Keratinocyte (primary cell): ENCODE measurements at regions not wholly inside any gene's neighbourhood (a gene's known extent, or its start where the extent isn't known, plus 50 kb on each side); places are given as distances from the start of the nearest gene placed in this dataset.

Source experiments
- DNase-seq: peaks from one replicate; pipeline ENCODE4 v3.0.0-alpha.2; 2011; ENCODE audit warnings: low read depth, missing footprints, low spot score
- FAIRE-seq: peaks from 2 replicates; lab custom pipeline; 2011; peaks lifted over from hg19 to GRCh38; lab: Jason Lieb, UNC
- H2AFZ ChIP-seq: 2 replicates; pipeline ENCODE4 v1.6.0; 2012; ENCODE audit warnings: low read length, control low read depth, inconsistent platforms; ENCODE audit not compliant: control insufficient read depth
- H3K27ac ChIP-seq: 2 replicates; pipeline ENCODE4 v1.5.1; 2011; ENCODE audit warnings: low read length; ENCODE audit not compliant: control insufficient read depth, insufficient read depth
- H3K27me3 ChIP-seq: 3 replicates; pipeline ENCODE4 v1.6.0; 2011; ENCODE audit warnings: low read length; ENCODE audit not compliant: control insufficient read depth, insufficient read depth; ENCODE audit errors: extremely low read depth
- H3K36me3 ChIP-seq, 2 experiments: 2 replicates in 1 of 2; 3 replicates in 1 of 2; pipeline ENCODE4 v1.5.1; 2011; ENCODE audit warnings: low read length in 2 of 2, mild to moderate bottlenecking in 1 of 2; ENCODE audit not compliant: control insufficient read depth in 2 of 2, insufficient read depth in 2 of 2; ENCODE audit errors: extremely low read depth in 1 of 2
- H3K4me1 ChIP-seq: 3 replicates; pipeline ENCODE4 v1.5.1; 2011; ENCODE audit warnings: low read length; ENCODE audit not compliant: control insufficient read depth, insufficient read depth; ENCODE audit errors: extremely low read depth
- H3K4me2 ChIP-seq: 3 replicates; pipeline ENCODE4 v1.6.0; 2011; ENCODE audit warnings: low read depth, low read length; ENCODE audit not compliant: control insufficient read depth, insufficient read depth; ENCODE audit errors: extremely low read depth
- H3K4me3 ChIP-seq, 3 experiments: fragments of 200-600 bp in 1 of 3; sonication (generic) in 1 of 3; 2 replicates in 2 of 3; 3 replicates in 1 of 3; pipeline ENCODE4 v1.5.1; 2011 to 2016; ENCODE audit warnings: low read length in 3 of 3, mild to moderate bottlenecking in 3 of 3, control low read depth in 2 of 3, inconsistent platforms in 1 of 3, low read depth in 1 of 3, mixed read lengths in 1 of 3, mixed run types in 1 of 3, moderate library complexity in 1 of 3; ENCODE audit not compliant: control insufficient read depth in 2 of 3, insufficient read depth in 2 of 3; ENCODE audit errors: extremely low read depth in 1 of 3
- H3K79me2 ChIP-seq: 2 replicates; pipeline ENCODE4 v1.6.0; 2012; ENCODE audit warnings: low read length; ENCODE audit not compliant: control insufficient read depth, insufficient read depth
- H3K9ac ChIP-seq: 3 replicates; pipeline ENCODE4 v1.6.0; 2011; ENCODE audit warnings: low read length; ENCODE audit not compliant: control insufficient read depth, insufficient read depth; ENCODE audit errors: extremely low read depth
- H3K9me1 ChIP-seq: 3 replicates; pipeline ENCODE4 v1.6.0; 2011; ENCODE audit warnings: low read length; ENCODE audit not compliant: control insufficient read depth, insufficient read depth; ENCODE audit errors: extremely low read depth
- H3K9me3 ChIP-seq: 2 replicates; pipeline ENCODE4 v1.5.1; 2012; ENCODE audit warnings: low read depth, low read length; ENCODE audit not compliant: control insufficient read depth
- H4K20me1 ChIP-seq: 3 replicates; pipeline ENCODE4 v1.6.0; 2011; ENCODE audit warnings: low read length; ENCODE audit not compliant: control insufficient read depth, insufficient read depth; ENCODE audit errors: extremely low read depth
- CTCF ChIP-seq, 3 experiments: IDR thresholded peaks in 1 of 3; conservative IDR thresholded peaks in 1 of 3; optimal IDR thresholded peaks in 1 of 3; 2 replicates in 2 of 3; 3 replicates in 1 of 3; pipeline versions ENCODE3 to v1.5.1; 2011; ENCODE audit warnings: low read length in 3 of 3, mild to moderate bottlenecking in 3 of 3, moderate library complexity in 2 of 3, control low read depth in 1 of 3, inconsistent platforms in 1 of 3; ENCODE audit not compliant: insufficient read depth in 2 of 3; ENCODE audit errors: extremely low read depth in 1 of 3
- EZH2 ChIP-seq: IDR thresholded peaks from one replicate; pipeline ENCODE4 v1.6.1; 2012; ENCODE audit warnings: inconsistent platforms, mild to moderate bottlenecking, low read length, moderate library complexity
- dilution Hi-C: fragments of 300-500 bp; cut with MboI; formaldehyde crosslinking; loops from one replicate; pipeline ENCODE4 v1.7.0; 2020; ENCODE audit warnings: low sequenced_read_pairs; ENCODE audit not compliant: extremely low pct_ligation_motif_present

GRCh38 chr4:23060776-23061175 lies 368.0 kb downstream of the GBA3 start:
- Histone ChIP-seq H3K9me1 (no peaks in the 10 kb centered on the region), H3K79me2 (no peaks in the 10 kb centered on the region), H2AFZ (no peak overlapping the region), H3K4me3 (no peak overlapping the region), H3K27ac (no peak overlapping the region), H3K9ac (no peak overlapping the region), H3K27me3 (no peaks in the 10 kb centered on the region), H3K36me3 (no peaks in the 10 kb centered on the region), H3K4me2 (no peak overlapping the region), H3K4me1 (no peaks in the 10 kb centered on the region), H3K9me3 (no peaks in the 10 kb centered on the region), H4K20me1 (no peaks in the 10 kb centered on the region)
- TF ChIP-seq CTCF (optimal IDR thresholded peaks at IDR 0.05 in 1 of 3, IDR thresholded peaks at IDR 0.05 in 1 of 3, conservative IDR thresholded peaks at IDR 0.05 in 1 of 3; ENCODE audit: extremely low read depth in 1 of 3, insufficient read depth in 2 of 3, low read length in 3 of 3), result no peak
- TF ChIP-seq EZH2, result no peak
- dilution Hi-C loops, result no loop called here
- DNase-seq (no peak), FAIRE-seq (no peak)

- dilution Hi-C loops, result no loop called here
Observed at GRCh38 chr4:23058165-23058776, 365.5 kb downstream of the GBA3 start.

More at GRCh38 chr4:23058165-23058776, 365.5 kb downstream of the GBA3 start:
- Histone ChIP-seq H3K9me3 (no peaks in the 10 kb centered on the region), H3K4me1 (no peaks in the 10 kb centered on the region), H4K20me1 (no peaks in the 10 kb centered on the region), H3K79me2 (no peaks in the 10 kb centered on the region), H3K27ac (no peak overlapping the region), H3K27me3 (no peaks in the 10 kb centered on the region), H3K9ac (no peak overlapping the region), H3K4me2 (no peak overlapping the region), H3K4me3 (no peak overlapping the region), H3K9me1 (no peaks in the 10 kb centered on the region), H2AFZ (no peak overlapping the region), H3K36me3 (no peaks in the 10 kb centered on the region)
- DNase-seq (no peak), FAIRE-seq (no peak)
- no peak for TF ChIP-seq EZH2
- no peak for TF ChIP-seq CTCF (optimal IDR thresholded peaks at IDR 0.05 in 1 of 3, IDR thresholded peaks at IDR 0.05 in 1 of 3, conservative IDR thresholded peaks at IDR 0.05 in 1 of 3; ENCODE audit: extremely low read depth in 1 of 3, insufficient read depth in 2 of 3, low read length in 3 of 3)
